ENCODE measurements at regions not wholly inside any gene's neighbourhood (a gene's known extent, or its start where the extent isn't known, plus 50 kb on each side); places are given as distances from the start of the nearest gene placed in this dataset.
"Not testable (repeated sequence)": the region's sequence is repeated elsewhere in the genome, so short reads cannot be mapped to it uniquely, and the experiment has no call there.

- Histone ChIP-seq H3K4me3 (ENCODE audit: low read length) (no peak overlapping the region), H3K27me3 (ENCODE audit: insufficient read depth, low read length) (no peaks in the 10 kb centered on the region), H3K9me3 (ENCODE audit: low read length) (no peaks in the 10 kb centered on the region), H3K36me3 (ENCODE audit: insufficient read depth, low read length) (no peaks in the 10 kb centered on the region), H2AFZ (ENCODE audit: low read depth, low read length) (no peak overlapping the region), H3K4me1 (ENCODE audit: insufficient read depth, low read length) (no peaks in the 10 kb centered on the region)
Observed at GRCh38 chr18:70907673-70908072, 618.8 kb downstream of the SOCS6 start.

GRCh38 chr18:70892381-70892780 is 603.5 kb downstream of the SOCS6 start:
- Histone ChIP-seq H3K9me3 (ENCODE audit: low read length) (no peaks in the 10 kb centered on the region), H2AFZ (ENCODE audit: low read depth, low read length) (no peak overlapping the region), H3K4me3 (ENCODE audit: low read length) (no peak overlapping the region), H3K27me3 (ENCODE audit: insufficient read depth, low read length) (no peaks in the 10 kb centered on the region), H3K4me1 (ENCODE audit: insufficient read depth, low read length) (no peaks in the 10 kb centered on the region), H3K36me3 (ENCODE audit: insufficient read depth, low read length) (no peaks in the 10 kb centered on the region)

GRCh38 chr18:70870292-70870691 is 581.4 kb downstream of the SOCS6 start:
- Histone ChIP-seq H3K4me1 (ENCODE audit: insufficient read depth, low read length) (no peaks in the 10 kb centered on the region), H2AFZ (ENCODE audit: low read depth, low read length) (no peak overlapping the region), H3K27me3 (ENCODE audit: insufficient read depth, low read length) (no peaks in the 10 kb centered on the region), H3K36me3 (ENCODE audit: insufficient read depth, low read length) (no peaks in the 10 kb centered on the region), H3K4me3 (ENCODE audit: low read length) (no peak overlapping the region), H3K9me3 (ENCODE audit: low read length) (no peaks in the 10 kb centered on the region)

GRCh38 chr18:70848329-70848728 is 559.5 kb downstream of the SOCS6 start:
- H3K27me3 ChIP-seq (ENCODE audit: insufficient read depth, low read length) = no peaks in the 10 kb centered on the region
- no peaks in the 10 kb centered on the region for H3K36me3 ChIP-seq (ENCODE audit: insufficient read depth, low read length)
- H3K9me3 ChIP-seq (ENCODE audit: low read length) = no peaks in the 10 kb centered on the region
- no peak overlapping the region for H2AFZ ChIP-seq (ENCODE audit: low read depth, low read length)
- H3K4me3 ChIP-seq (ENCODE audit: low read length) = no peak overlapping the region
- no peaks in the 10 kb centered on the region for H3K4me1 ChIP-seq (ENCODE audit: insufficient read depth, low read length)

- H3K27me3 ChIP-seq (ENCODE audit: insufficient read depth, low read length) = no peaks in the 10 kb centered on the region
- no peaks in the 10 kb centered on the region for H3K9me3 ChIP-seq (ENCODE audit: low read length)
- H3K4me3 ChIP-seq (ENCODE audit: low read length) = no peak overlapping the region
Observed at GRCh38 chr18:70840649-70841048, 551.8 kb downstream of the SOCS6 start.

GRCh38 chr18:70827632-70828031 is 538.8 kb downstream of the SOCS6 start:
- H3K4me3 ChIP-seq (ENCODE audit: low read length) = no peak overlapping the region
- H2AFZ ChIP-seq (ENCODE audit: low read depth, low read length) = no peak overlapping the region
- no peaks in the 10 kb centered on the region for H3K9me3 ChIP-seq (ENCODE audit: low read length)
- no peaks in the 10 kb centered on the region for H3K36me3 ChIP-seq (ENCODE audit: insufficient read depth, low read length)
- H3K4me1 ChIP-seq (ENCODE audit: insufficient read depth, low read length) = no peaks in the 10 kb centered on the region
- no peaks in the 10 kb centered on the region for H3K27me3 ChIP-seq (ENCODE audit: insufficient read depth, low read length)

More at GRCh38 chr18:70840649-70841048, 551.8 kb downstream of the SOCS6 start:
- H3K4me1 ChIP-seq (ENCODE audit: insufficient read depth, low read length) = peaks cover 11% of the 10 kb centered on the region
- no peaks in the 10 kb centered on the region for H3K36me3 ChIP-seq (ENCODE audit: insufficient read depth, low read length)
- H2AFZ ChIP-seq (ENCODE audit: low read depth, low read length) = no peak overlapping the region

- Histone ChIP-seq H3K4me1 (ENCODE audit: insufficient read depth, low read length) (no peaks in the 10 kb centered on the region), H2AFZ (ENCODE audit: low read depth, low read length) (no peak overlapping the region), H3K27me3 (ENCODE audit: insufficient read depth, low read length) (no peaks in the 10 kb centered on the region), H3K36me3 (ENCODE audit: insufficient read depth, low read length) (no peaks in the 10 kb centered on the region), H3K9me3 (ENCODE audit: low read length) (no peaks in the 10 kb centered on the region), H3K4me3 (ENCODE audit: low read length) (no peak overlapping the region)
Observed at GRCh38 chr18:70826571-70826970, 537.7 kb downstream of the SOCS6 start.

GRCh38 chr18:70822691-70823090 is 533.8 kb downstream of the SOCS6 start:
- Histone ChIP-seq H3K9me3 (ENCODE audit: low read length) (no peaks in the 10 kb centered on the region), H3K27me3 (ENCODE audit: insufficient read depth, low read length) (no peaks in the 10 kb centered on the region), H3K4me3 (ENCODE audit: low read length) (no peak overlapping the region), H3K36me3 (ENCODE audit: insufficient read depth, low read length) (no peaks in the 10 kb centered on the region), H3K4me1 (ENCODE audit: insufficient read depth, low read length) (no peaks in the 10 kb centered on the region), H2AFZ (ENCODE audit: low read depth, low read length) (no peak overlapping the region)

- Histone ChIP-seq H3K36me3 (ENCODE audit: insufficient read depth, low read length) (no peaks in the 10 kb centered on the region), H3K27me3 (ENCODE audit: insufficient read depth, low read length) (no peaks in the 10 kb centered on the region), H3K4me3 (ENCODE audit: low read length) (no peak overlapping the region), H2AFZ (ENCODE audit: low read depth, low read length) (no peak overlapping the region), H3K4me1 (ENCODE audit: insufficient read depth, low read length) (no peaks in the 10 kb centered on the region), H3K9me3 (ENCODE audit: low read length) (no peaks in the 10 kb centered on the region)
Observed at GRCh38 chr18:70822117-70822516, 533.3 kb downstream of the SOCS6 start.

- Histone ChIP-seq H3K9me3 (ENCODE audit: low read length) (no peaks in the 10 kb centered on the region), H3K4me3 (ENCODE audit: low read length) (no peak overlapping the region), H3K4me1 (ENCODE audit: insufficient read depth, low read length) (no peaks in the 10 kb centered on the region), H3K36me3 (ENCODE audit: insufficient read depth, low read length) (no peaks in the 10 kb centered on the region), H3K27me3 (ENCODE audit: insufficient read depth, low read length) (no peaks in the 10 kb centered on the region), H2AFZ (ENCODE audit: low read depth, low read length) (no peak overlapping the region)
Observed at GRCh38 chr18:70808481-70809056, 519.7 kb downstream of the SOCS6 start.

- H3K36me3 ChIP-seq (ENCODE audit: insufficient read depth, low read length) = no peaks in the 10 kb centered on the region
- H3K4me1 ChIP-seq (ENCODE audit: insufficient read depth, low read length) = no peaks in the 10 kb centered on the region
- no peak overlapping the region for H3K4me3 ChIP-seq (ENCODE audit: low read length)
- H3K27me3 ChIP-seq (ENCODE audit: insufficient read depth, low read length) = no peaks in the 10 kb centered on the region
- no peaks in the 10 kb centered on the region for H3K9me3 ChIP-seq (ENCODE audit: low read length)
- H2AFZ ChIP-seq (ENCODE audit: low read depth, low read length) = no peak overlapping the region
Observed at GRCh38 chr18:70781860-70782453, 493.1 kb downstream of the SOCS6 start.

- not testable (repeated sequence) for H3K9me3 ChIP-seq (ENCODE audit: low read length); H3K36me3 ChIP-seq (ENCODE audit: insufficient read depth, low read length); H2AFZ ChIP-seq (ENCODE audit: low read depth, low read length); H3K4me3 ChIP-seq (ENCODE audit: low read length); H3K27me3 ChIP-seq (ENCODE audit: insufficient read depth, low read length); H3K4me1 ChIP-seq (ENCODE audit: insufficient read depth, low read length)
Observed at GRCh38 chr18:70766254-70766653, 477.4 kb downstream of the SOCS6 start.

GRCh38 chr18:70762812-70763211 is 474.0 kb downstream of the SOCS6 start:
- no peak overlapping the region for H2AFZ ChIP-seq (ENCODE audit: low read depth, low read length)
- no peaks in the 10 kb centered on the region for H3K27me3 ChIP-seq (ENCODE audit: insufficient read depth, low read length)
- H3K4me3 ChIP-seq (ENCODE audit: low read length) = no peak overlapping the region
- H3K36me3 ChIP-seq (ENCODE audit: insufficient read depth, low read length) = no peaks in the 10 kb centered on the region
- no peaks in the 10 kb centered on the region for H3K4me1 ChIP-seq (ENCODE audit: insufficient read depth, low read length)
- H3K9me3 ChIP-seq (ENCODE audit: low read length) = no peaks in the 10 kb centered on the region

GRCh38 chr18:70758780-70759179 is 469.9 kb downstream of the SOCS6 start:
- Histone ChIP-seq H3K36me3 (ENCODE audit: insufficient read depth, low read length) (no peaks in the 10 kb centered on the region), H2AFZ (ENCODE audit: low read depth, low read length) (no peak overlapping the region), H3K4me3 (ENCODE audit: low read length) (no peak overlapping the region), H3K9me3 (ENCODE audit: low read length) (no peaks in the 10 kb centered on the region), H3K27me3 (ENCODE audit: insufficient read depth, low read length) (no peaks in the 10 kb centered on the region), H3K4me1 (ENCODE audit: insufficient read depth, low read length) (no peaks in the 10 kb centered on the region)

Measured in neuron (in vitro differentiated cells).